Upper lobe of right lung (tissue), 1 donor: ENCODE measurements at regions not wholly inside any gene's neighbourhood (a gene's known extent, or its start where the extent isn't known, plus 50 kb on each side); places are given as distances from the start of the nearest gene placed in this dataset.

ENCODE experiments used
- ATAC-seq: fragments of 200-7000 bp; cut with Tn5 transposase; one replicate; pipeline ENCODE4 v1.9.1; 2020; ENCODE audit warnings: mild to moderate bottlenecking, moderate library complexity
- DNase-seq: peaks from one replicate; pipeline ENCODE4 v3.0.0-alpha.2; 2020
- H3K27ac ChIP-seq: fragments of 200-600 bp; one replicate; pipeline ENCODE4 v1.8.0; 2022
- H3K27me3 ChIP-seq: fragments of 200-600 bp; one replicate; pipeline ENCODE4 v1.8.0; 2022; ENCODE audit warnings: mild to moderate bottlenecking
- H3K36me3 ChIP-seq: fragments of 200-600 bp; one replicate; pipeline ENCODE4 v1.8.0; 2022
- H3K4me1 ChIP-seq: fragments of 200-600 bp; one replicate; pipeline ENCODE4 v1.8.0; 2022
- H3K4me3 ChIP-seq: fragments of 200-600 bp; one replicate; pipeline ENCODE4 v1.8.0; 2022; ENCODE audit warnings: mild to moderate bottlenecking
- H3K9me3 ChIP-seq: fragments of 200-600 bp; one replicate; pipeline ENCODE4 v1.8.0; 2022
- intact Hi-C: fragments of 100-400 bp; cut with DNase I; formaldehyde crosslinking; loops from one replicate; pipeline ENCODE4 v1.11.0; 2022
- TF ChIP-seq, protein P1 (sequence below): fragments of 200-600 bp; IDR thresholded peaks from one replicate; pipeline ENCODE4 v1.8.0; 2022; ENCODE audit warnings: antibody characterized with exemption
- donor health status: DM: no; HTN: yes; CAD: no; lungs with severe emphysema.

DNA sequence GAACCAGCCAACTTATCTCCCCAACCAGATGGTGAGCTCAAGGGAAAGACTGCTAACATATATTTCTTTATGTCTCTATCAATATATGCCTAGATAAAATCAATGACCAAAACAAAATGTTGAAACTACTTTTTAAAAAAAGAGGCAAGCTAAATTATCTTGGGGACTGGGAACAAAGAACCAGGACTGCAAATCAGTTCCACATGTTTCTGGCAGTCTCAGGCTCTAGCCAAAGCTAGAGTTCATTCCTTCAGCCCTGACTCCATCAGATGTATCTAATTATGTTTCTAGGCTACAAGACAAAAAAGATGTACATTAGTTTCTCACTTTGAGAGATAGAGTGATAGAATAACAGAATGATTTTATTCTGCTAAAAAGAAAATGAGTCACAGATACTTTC lies 1290.3 kb upstream of the SORCS1 start:
- H3K4me3 ChIP-seq, result no peak overlapping the region
- TF ChIP-seq, protein P1, sequence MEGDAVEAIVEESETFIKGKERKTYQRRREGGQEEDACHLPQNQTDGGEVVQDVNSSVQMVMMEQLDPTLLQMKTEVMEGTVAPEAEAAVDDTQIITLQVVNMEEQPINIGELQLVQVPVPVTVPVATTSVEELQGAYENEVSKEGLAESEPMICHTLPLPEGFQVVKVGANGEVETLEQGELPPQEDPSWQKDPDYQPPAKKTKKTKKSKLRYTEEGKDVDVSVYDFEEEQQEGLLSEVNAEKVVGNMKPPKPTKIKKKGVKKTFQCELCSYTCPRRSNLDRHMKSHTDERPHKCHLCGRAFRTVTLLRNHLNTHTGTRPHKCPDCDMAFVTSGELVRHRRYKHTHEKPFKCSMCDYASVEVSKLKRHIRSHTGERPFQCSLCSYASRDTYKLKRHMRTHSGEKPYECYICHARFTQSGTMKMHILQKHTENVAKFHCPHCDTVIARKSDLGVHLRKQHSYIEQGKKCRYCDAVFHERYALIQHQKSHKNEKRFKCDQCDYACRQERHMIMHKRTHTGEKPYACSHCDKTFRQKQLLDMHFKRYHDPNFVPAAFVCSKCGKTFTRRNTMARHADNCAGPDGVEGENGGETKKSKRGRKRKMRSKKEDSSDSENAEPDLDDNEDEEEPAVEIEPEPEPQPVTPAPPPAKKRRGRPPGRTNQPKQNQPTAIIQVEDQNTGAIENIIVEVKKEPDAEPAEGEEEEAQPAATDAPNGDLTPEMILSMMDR, result no peak
- H3K9me3 ChIP-seq, result no peaks in the 10 kb centered on the region
- intact Hi-C loops, result no loop called here
- no peaks in the 10 kb centered on the region for H3K27me3 ChIP-seq
- ATAC-seq (no peak), DNase-seq (no peak)
- no peaks in the 10 kb centered on the region for H3K4me1 ChIP-seq
- no peaks in the 10 kb centered on the region for H3K36me3 ChIP-seq
- H3K27ac ChIP-seq, result no peak overlapping the region

DNA sequence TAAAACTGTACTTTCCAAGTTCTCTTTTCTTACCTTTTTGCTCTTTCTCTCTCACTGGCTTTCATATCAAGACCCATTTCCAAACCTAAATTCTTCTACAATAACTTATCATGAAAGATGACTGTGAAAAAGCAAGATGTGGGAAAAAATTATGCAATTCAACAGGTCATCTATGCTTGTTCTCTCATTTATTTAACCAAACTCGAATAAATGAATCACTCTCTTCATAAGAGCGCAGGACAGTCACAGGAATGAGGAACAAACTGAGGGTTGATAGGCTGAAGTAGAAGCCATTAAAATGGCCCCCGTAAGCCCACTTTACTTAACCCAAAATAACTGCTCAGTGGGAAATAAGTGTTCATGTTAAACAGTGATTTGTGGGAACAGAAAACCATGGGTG lies 1289.7 kb upstream of the SORCS1 start:
- intact Hi-C loops, result no loop called here
- DNase-seq (no peak), ATAC-seq (no peak)
- H3K27me3 ChIP-seq, result no peaks in the 10 kb centered on the region
- H3K9me3 ChIP-seq, result no peaks in the 10 kb centered on the region
- no peaks in the 10 kb centered on the region for H3K36me3 ChIP-seq
- TF ChIP-seq, protein P1, result no peak
- no peaks in the 10 kb centered on the region for H3K4me1 ChIP-seq
- no peak overlapping the region for H3K27ac ChIP-seq
- H3K4me3 ChIP-seq, result no peak overlapping the region

DNA sequence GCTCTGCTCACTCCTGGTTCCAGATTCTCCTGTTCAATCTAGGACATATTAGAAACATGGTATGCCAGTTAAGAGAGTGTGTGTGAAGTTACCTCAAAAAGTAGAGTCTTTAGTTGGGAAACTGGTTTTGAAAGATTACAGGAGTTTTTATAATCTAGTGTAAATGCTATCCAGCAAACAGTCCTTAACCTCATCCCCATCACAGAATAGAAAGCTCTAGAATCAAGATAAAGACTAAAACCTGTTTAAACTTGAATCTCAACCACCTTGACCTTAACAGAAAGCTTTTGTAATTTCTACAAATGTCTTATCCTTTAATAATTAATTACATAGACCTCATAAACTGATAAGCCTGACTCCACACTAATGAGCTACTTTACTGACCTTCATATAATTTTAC lies 1288.7 kb upstream of the SORCS1 start:
- intact Hi-C loops, result no loop called here
- Histone ChIP-seq H3K4me3 (no peak overlapping the region), H3K27ac (no peak overlapping the region), H3K27me3 (no peaks in the 10 kb centered on the region), H3K36me3 (no peaks in the 10 kb centered on the region), H3K9me3 (no peaks in the 10 kb centered on the region), H3K4me1 (no peaks in the 10 kb centered on the region)
- ATAC-seq, result no peak
- DNase-seq, result no peak
- TF ChIP-seq, protein P1, result no peak

DNA sequence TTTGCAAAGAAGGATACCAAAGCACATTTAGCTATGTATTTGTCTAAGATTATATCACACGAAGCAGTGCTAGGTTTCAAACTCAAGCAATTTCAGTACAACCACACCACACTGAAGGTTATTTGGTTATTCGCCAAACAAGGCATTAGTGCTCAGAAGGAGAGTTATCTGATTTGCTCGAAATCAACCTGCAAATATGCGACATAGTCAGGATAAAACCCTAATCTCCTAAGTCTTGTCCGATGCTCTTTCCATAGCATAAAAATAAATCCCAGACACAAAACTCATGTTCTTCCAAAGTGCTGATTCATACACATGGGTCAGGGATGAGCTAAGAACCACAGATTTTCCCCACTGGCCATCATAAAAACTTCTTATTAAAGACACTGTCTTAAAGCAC lies 1288.0 kb upstream of the SORCS1 start:
- Histone ChIP-seq H3K27ac (no peak overlapping the region), H3K4me1 (no peaks in the 10 kb centered on the region), H3K4me3 (no peak overlapping the region), H3K27me3 (no peaks in the 10 kb centered on the region), H3K9me3 (no peaks in the 10 kb centered on the region), H3K36me3 (no peaks in the 10 kb centered on the region)
- TF ChIP-seq, protein P1, result no peak
- intact Hi-C loops, result no loop called here
- ATAC-seq (no peak), DNase-seq (no peak)

DNA sequence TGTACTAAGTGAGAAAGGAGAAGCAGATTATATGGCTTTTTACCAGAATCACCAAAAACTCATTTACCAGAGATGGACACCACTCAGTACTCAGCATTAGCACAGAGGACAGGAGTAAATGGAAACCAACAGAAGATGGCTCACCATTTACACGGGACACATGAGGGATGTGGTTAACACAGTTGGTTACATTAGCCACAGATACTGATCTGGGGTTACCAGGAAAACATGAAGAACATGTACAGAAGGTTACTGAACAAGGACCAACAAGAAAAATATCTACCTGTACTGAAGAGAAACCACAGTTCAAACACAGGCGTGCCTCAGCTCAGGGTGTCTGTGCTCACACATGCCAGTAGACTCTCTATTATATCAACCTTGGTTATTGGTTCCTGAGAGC lies 1285.8 kb upstream of the SORCS1 start:
- H3K27me3 ChIP-seq, result no peaks in the 10 kb centered on the region
- TF ChIP-seq, protein P1, result no peak
- H3K4me1 ChIP-seq, result no peaks in the 10 kb centered on the region
- no peak overlapping the region for H3K27ac ChIP-seq
- intact Hi-C loops, result no loop called here
- H3K4me3 ChIP-seq, result no peak overlapping the region
- H3K9me3 ChIP-seq, result no peaks in the 10 kb centered on the region
- ATAC-seq, result no peak
- no peaks in the 10 kb centered on the region for H3K36me3 ChIP-seq
- no peak for DNase-seq

DNA sequence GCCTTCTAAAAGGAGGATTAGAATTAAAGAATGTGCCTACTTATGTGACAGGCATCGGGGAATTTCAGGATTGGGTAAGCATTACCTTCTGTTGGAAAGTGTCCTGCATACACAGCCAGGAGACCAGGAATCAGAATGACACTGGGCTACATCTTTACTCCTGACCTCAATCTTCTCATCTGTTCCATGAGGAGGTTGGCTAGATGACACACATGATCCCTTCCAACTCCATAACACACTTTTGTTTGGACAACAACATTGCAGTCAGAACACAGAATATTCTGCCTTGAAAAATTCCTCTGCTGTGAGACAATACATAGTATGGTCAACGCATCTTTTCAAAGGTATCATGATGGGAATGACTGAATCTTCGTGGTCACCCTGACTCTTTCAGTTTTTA lies 1281.2 kb upstream of the SORCS1 start:
- intact Hi-C loops, result no loop called here
- Histone ChIP-seq H3K4me3 (no peak overlapping the region), H3K36me3 (no peaks in the 10 kb centered on the region), H3K4me1 (no peaks in the 10 kb centered on the region), H3K27me3 (no peaks in the 10 kb centered on the region), H3K27ac (no peak overlapping the region), H3K9me3 (no peaks in the 10 kb centered on the region)
- TF ChIP-seq, protein P1, result no peak
- DNase-seq, result no peak
- no peak for ATAC-seq
